GM12878 (cell line): ENCODE measurements at regions not wholly inside any gene's neighbourhood (a gene's known extent, or its start where the extent isn't known, plus 50 kb on each side); places are given as distances from the start of the nearest gene placed in this dataset.

Experiments used
- ATAC-seq: fragments of 200-7000 bp; cut with Tn5 transposase; 3 replicates; pipeline ENCODE4 v1.9.1; 2020; ENCODE audit warnings: mild to moderate bottlenecking, moderate library complexity
- BruUV-seq: library from RNA; stranded (reverse); fragments of 400-500 nt; replicated peaks from 2 replicates; lab custom pipeline; 2021; lab: Mats Ljungman, UMichigan
- CTCF ChIA-PET: fragments of 300-600 bp; sonication (Branson Sonifier 250); formaldehyde crosslinking; extraction: SDS; loops from one replicate; lab custom pipeline; 2021; ENCODE audit warnings: inconsistent platforms; lab: Yijun Ruan, JAX
- POLR2A ChIA-PET: fragments of 350-600 bp; formaldehyde crosslinking; extraction: SDS; loops from one replicate; lab custom pipeline; 2021; ENCODE audit warnings: inconsistent platforms; lab: Charles Lee
- RAD21 ChIA-PET: fragments of 300-600 bp; sonication (Branson Sonifier 250); formaldehyde crosslinking; loops from one replicate; lab custom pipeline; 2023; ENCODE audit warnings: antibody characterized with exemption; ENCODE audit not compliant: unreplicated experiment; lab: Charles Lee
- SMC1A ChIA-PET: fragments of 300-600 bp; sonication (Branson Sonifier 250); formaldehyde crosslinking; loops from one replicate; lab custom pipeline; 2023; ENCODE audit not compliant: unreplicated experiment, uncharacterized antibody; lab: Charles Lee
- DNase-seq: peaks from one replicate; pipeline ENCODE4 v3.0.0-alpha.2; 2011; ENCODE audit warnings: low read depth, low spot score
- FAIRE-seq: peaks from 3 replicates; lab custom pipeline; 2011; peaks lifted over from hg19 to GRCh38; lab: Jason Lieb, UNC
- H2AFZ ChIP-seq: 2 replicates; pipeline ENCODE4 v1.6.0; 2011; ENCODE audit warnings: low read depth, low read length, control low read depth; ENCODE audit not compliant: control insufficient read depth
- H3K27ac ChIP-seq: 2 replicates; pipeline ENCODE4 v1.5.1; 2011; ENCODE audit warnings: control low read depth; ENCODE audit not compliant: control insufficient read depth, insufficient read depth
- H3K27me3 ChIP-seq, 2 experiments: replicated peaks in 1 of 2; 2 replicates each; pipeline versions ENCODE4 v1.6.0 to v1.6.1; 2011; ENCODE audit warnings: low read length in 1 of 2; ENCODE audit not compliant: control insufficient read depth in 2 of 2, insufficient read depth in 2 of 2
- H3K36me3 ChIP-seq, 2 experiments: 2 replicates each; pipeline ENCODE4 v1.5.1; 2011; ENCODE audit warnings: low read length in 1 of 2; ENCODE audit not compliant: control insufficient read depth in 2 of 2, insufficient read depth in 2 of 2
- H3K4me1 ChIP-seq: 2 replicates; pipeline ENCODE4 v1.6.1; 2011; ENCODE audit warnings: mild to moderate bottlenecking, low read length, moderate library complexity, mixed read lengths; ENCODE audit not compliant: control insufficient read depth, insufficient read depth
- H3K4me2 ChIP-seq: 2 replicates; pipeline ENCODE4 v1.6.0; 2011; ENCODE audit warnings: control low read depth; ENCODE audit not compliant: control insufficient read depth, insufficient read depth
- H3K4me3 ChIP-seq: fragments of 200-600 bp; sonication (generic); 2 replicates; pipeline ENCODE4 v1.5.1; 2016
- H3K79me2 ChIP-seq: 2 replicates; pipeline ENCODE4 v1.6.0; 2011; ENCODE audit warnings: low read length; ENCODE audit not compliant: control insufficient read depth, insufficient read depth
- H3K9ac ChIP-seq: 2 replicates; pipeline ENCODE4 v1.8.0; 2011; ENCODE audit warnings: low read length, control low read depth, mixed read lengths; ENCODE audit not compliant: control insufficient read depth, insufficient read depth
- H3K9me3 ChIP-seq: replicated peaks from 3 replicates; pipeline ENCODE4 v1.5.1; 2011; ENCODE audit warnings: mild to moderate bottlenecking, low read length; ENCODE audit not compliant: control insufficient read depth, insufficient read depth
- H4K20me1 ChIP-seq: 2 replicates; pipeline ENCODE4 v1.6.0; 2011; ENCODE audit not compliant: control insufficient read depth, insufficient read depth
- ATF7 ChIP-seq: fragments of 450-650 bp; IDR thresholded peaks from 2 replicates; pipeline ENCODE4 v1.6.1; 2016; ENCODE audit warnings: low read depth, mild to moderate bottlenecking
- BHLHE40 ChIP-seq, 2 experiments: fragments of 450-650 bp in 1 of 2; IDR thresholded peaks; 2 replicates each; pipeline ENCODE4 v1.6.1; 2011 to 2017; ENCODE audit warnings: low read depth in 2 of 2, borderline replicate concordance in 1 of 2, improper control_type of control experiment in 1 of 2, low read length in 1 of 2, mild to moderate bottlenecking in 1 of 2
- CBFB ChIP-seq: IDR thresholded peaks from 2 replicates; pipeline ENCODE4 v1.6.1; 2016; ENCODE audit warnings: antibody characterized with exemption, low read depth
- FOXM1 ChIP-seq: IDR thresholded peaks from 2 replicates; pipeline ENCODE4 v1.6.1; 2012; ENCODE audit warnings: low read depth, mild to moderate bottlenecking, inconsistent platforms, low read length, moderate library complexity
- IRF5 ChIP-seq: fragments of 450-650 bp; IDR thresholded peaks from 2 replicates; pipeline ENCODE4 v1.6.1; 2017; ENCODE audit warnings: borderline replicate concordance
- LARP7 ChIP-seq: fragments of 450-650 bp; IDR thresholded peaks from 2 replicates; pipeline ENCODE4 v1.6.1; 2017; ENCODE audit warnings: mild to moderate bottlenecking
- NFXL1 ChIP-seq: fragments of 450-650 bp; IDR thresholded peaks from 2 replicates; pipeline ENCODE4 v1.6.1; 2017; ENCODE audit warnings: antibody characterized with exemption, mild to moderate bottlenecking, borderline replicate concordance
- NFYB ChIP-seq: IDR thresholded peaks from 2 replicates; pipeline ENCODE4 v1.6.1; 2011; ENCODE audit warnings: low read depth, mild to moderate bottlenecking, low read length, improper control_type of control experiment, moderate library complexity; ENCODE audit not compliant: insufficient read depth
- NR2C1 ChIP-seq: fragments of 450-650 bp; IDR thresholded peaks from 2 replicates; pipeline ENCODE4 v1.6.1; 2017; ENCODE audit warnings: antibody characterized with exemption, mild to moderate bottlenecking, moderate library complexity
- NR2C2 ChIP-seq: IDR thresholded peaks from 2 replicates; pipeline ENCODE4 v1.6.1; 2011; ENCODE audit warnings: borderline replicate concordance, low read depth; ENCODE audit not compliant: control insufficient read depth, insufficient read length
- PAX5 ChIP-seq: IDR thresholded peaks from 2 replicates; pipeline ENCODE4 v1.6.1; 2011; ENCODE audit warnings: low read depth, low read length, borderline replicate concordance
- PKNOX1 ChIP-seq: fragments of 450-650 bp; IDR thresholded peaks from 2 replicates; pipeline ENCODE4 v1.6.1; 2016; ENCODE audit warnings: mild to moderate bottlenecking
- POLR2A ChIP-seq: IDR thresholded peaks from 2 replicates; pipeline ENCODE4 v1.6.1; 2011; ENCODE audit warnings: low read depth, mild to moderate bottlenecking, low read length
- RAD51 ChIP-seq: fragments of 450-650 bp; IDR thresholded peaks from 2 replicates; pipeline ENCODE4 v1.6.1; 2016; ENCODE audit warnings: moderate library complexity, mild to moderate bottlenecking, inconsistent platforms
- RB1 ChIP-seq: fragments of 450-650 bp; formaldehyde crosslinking; IDR thresholded peaks from 2 replicates; pipeline ENCODE4 v1.6.1; 2017; ENCODE audit warnings: mild to moderate bottlenecking, borderline replicate concordance
- RFX5 ChIP-seq: IDR thresholded peaks from 2 replicates; pipeline ENCODE4 v1.6.1; 2011; ENCODE audit warnings: low read depth, low read length, improper control_type of control experiment
- STAT1 ChIP-seq: fragments of 450-650 bp; conservative IDR thresholded peaks from 2 replicates; pipeline ENCODE4 v1.6.1; 2014; ENCODE audit warnings: antibody characterized with exemption, mild to moderate bottlenecking
- ZBTB11 ChIP-seq: fragments of 450-650 bp; formaldehyde crosslinking; IDR thresholded peaks from 2 replicates; pipeline ENCODE4 v1.5.0; 2022; ENCODE audit warnings: mild to moderate bottlenecking, missing genetic modification characterization
- ZNF24 ChIP-seq: fragments of 450-650 bp; IDR thresholded peaks from 2 replicates; pipeline ENCODE4 v1.6.1; 2017; ENCODE audit warnings: antibody characterized with exemption, mild to moderate bottlenecking
- ZNF274 ChIP-seq: IDR thresholded peaks from one replicate; pipeline ENCODE4 v1.8.0; 2011; ENCODE audit not compliant: insufficient read length, insufficient read depth
- WGBS: methylation state at CpG from one replicate; pipeline ENCODE4 v1.1.6; 2016; ENCODE audit warnings: low lambda C conversion rate; ENCODE audit not compliant: insufficient replicate concordance, insufficient coverage; ENCODE audit errors: missing lambda C conversion rate; 5-methylcytosine and 5-hydroxymethylcytosine counted together
- in situ Hi-C: fragments of 300-500 bp; cut with MboI; formaldehyde crosslinking; loops from 9 replicates; pipeline ENCODE4 v1.14.3; 2018; ENCODE audit warnings: mixed read lengths
- intact Hi-C: fragments of 100-400 bp; cut with micrococcal nuclease; formaldehyde crosslinking; loops from one replicate; pipeline ENCODE4 v1.14.2; 2022; ENCODE audit not compliant: unreplicated experiment

GRCh38 chr3:144229953-144230352, 258.3 kb downstream of the DIPK2A start (continued):
- TF ChIP-seq RAD51 (no peak), BHLHE40 (IDR thresholded peaks at IDR 0.05; ENCODE audit: borderline replicate concordance in 1 of 2, low read depth in 2 of 2, low read length in 1 of 2) (no peak), PKNOX1 (no peak), RFX5 (no peak), ZBTB11 (no peak)

- CTCF ChIA-PET, result no interaction called here
- Histone ChIP-seq H3K27me3 (no peaks in the 10 kb centered on the region), H3K9ac (no peak overlapping the region), H3K36me3 (no peaks in the 10 kb centered on the region), H4K20me1 (no peaks in the 10 kb centered on the region), H3K4me1 (no peaks in the 10 kb centered on the region), H3K4me2 (no peak overlapping the region), H3K27ac (no peak overlapping the region), H2AFZ (no peak overlapping the region), H3K79me2 (no peaks in the 10 kb centered on the region), H3K4me3 (no peak overlapping the region), H3K9me3 (no peaks in the 10 kb centered on the region)
- 10% methylated on average over 2 of the region's 2 CpGs for WGBS
- TF ChIP-seq FOXM1 (no peak), LARP7 (no peak), STAT1 (no peak), RFX5 (no peak), ZNF274 (no peak), NR2C2 (no peak), NR2C1 (no peak), POLR2A (no peak), ZNF24 (no peak), ATF7 (no peak), NFXL1 (no peak), PAX5 (no peak), NFYB (no peak), RB1 (no peak), IRF5 (no peak), CBFB (no peak)
- SMC1A ChIA-PET, result no interaction called here
- BruUV-seq, result no TSS peak
- POLR2A ChIA-PET, result no interaction called here
- no peak for DNase-seq
- no peak for ATAC-seq
- intact Hi-C loops, result no loop called here
- RAD21 ChIA-PET, result no interaction called here
- in situ Hi-C loops, result no loop called here
- FAIRE-seq, result no peak
These were observed 263.9 kb downstream of the DIPK2A start for GRCh38 chr3:144235489-144235888.
